HepG2 (cell line): ENCODE measurements at regions not wholly inside any gene's neighbourhood (a gene's known extent, or its start where the extent isn't known, plus 50 kb on each side); places are given as distances from the start of the nearest gene placed in this dataset.

Source experiments
- ATAC-seq: fragments of 200-7000 bp; cut with Tn5 transposase; 3 replicates; pipeline ENCODE4 v1.9.1; 2020; ENCODE audit warnings: mild to moderate bottlenecking, moderate library complexity
- BruUV-seq: library from RNA; stranded (reverse); fragments of 400-500 nt; replicated peaks from 2 replicates; lab custom pipeline; 2021; lab: Mats Ljungman, UMichigan
- CTCF ChIA-PET: fragments of 300-600 bp; formaldehyde crosslinking; extraction: SDS; loops from one replicate; lab custom pipeline; 2021; ENCODE audit warnings: low total read pairs, inconsistent platforms, low intra/inter-chr PET ratio; lab: Yijun Ruan, JAX
- POLR2A ChIA-PET: fragments of 350-600 bp; sonication (Branson Sonifier 250); formaldehyde crosslinking; loops from one replicate; lab custom pipeline; 2020; ENCODE audit warnings: antibody characterized with exemption, inconsistent platforms; lab: Yijun Ruan, JAX
- DNase-seq: peaks from one replicate; pipeline ENCODE4 v3.0.0-alpha.2; 2015; ENCODE audit warnings: low spot score
- FAIRE-seq: peaks from 3 replicates; lab custom pipeline; 2011; peaks lifted over from hg19 to GRCh38; lab: Jason Lieb, UNC
- H2AFZ ChIP-seq: one replicate; pipeline ENCODE4 v1.6.1; 2011; ENCODE audit warnings: low read length, inconsistent platforms
- H3K27ac ChIP-seq: fragments of 300-600 bp; 3 replicates; pipeline ENCODE4 v1.8.0; 2011; ENCODE audit warnings: mixed run types, mild to moderate bottlenecking, mixed read lengths, low read length, inconsistent platforms; ENCODE audit not compliant: insufficient read depth; ENCODE audit errors: extremely low read length
- H3K27me3 ChIP-seq, 2 experiments: fragments of 200-600 bp in 1 of 2; 2 replicates in 1 of 2; 3 replicates in 1 of 2; pipeline versions ENCODE4 v1.6.0 to v1.8.0; 2011; ENCODE audit warnings: low read length in 2 of 2, mild to moderate bottlenecking in 2 of 2, moderate library complexity in 2 of 2, inconsistent platforms in 1 of 2; ENCODE audit not compliant: insufficient read depth in 2 of 2, control insufficient read depth in 1 of 2
- H3K36me3 ChIP-seq, 2 experiments: fragments of 200-600 bp in 1 of 2; replicated peaks in 1 of 2; 2 replicates in 1 of 2; 3 replicates in 1 of 2; pipeline versions ENCODE4 v1.5.1 to v1.8.0; 2011; ENCODE audit warnings: low read length in 2 of 2, inconsistent platforms in 1 of 2; ENCODE audit not compliant: insufficient read depth in 2 of 2, control insufficient read depth in 1 of 2
- H3K4me1 ChIP-seq: 2 replicates; pipeline ENCODE4 v1.5.1; 2012; ENCODE audit warnings: low read length, inconsistent platforms; ENCODE audit not compliant: insufficient read depth
- H3K4me2 ChIP-seq: 2 replicates; pipeline ENCODE4 v1.6.0; 2011; ENCODE audit warnings: low read depth, low read length, inconsistent platforms
- H3K4me3 ChIP-seq, 3 experiments: fragments of 200-600 bp in 1 of 3; sonication (generic), shearing (Covaris generic) in 1 of 3; replicated peaks in 1 of 3; 2 replicates each; pipeline ENCODE4 v1.5.1; 2011 to 2016; ENCODE audit warnings: low read length in 3 of 3, inconsistent platforms in 2 of 3, low read depth in 2 of 3, mild to moderate bottlenecking in 2 of 3, control low read depth in 1 of 3, mixed read lengths in 1 of 3; ENCODE audit not compliant: insufficient read depth in 1 of 3
- H3K79me2 ChIP-seq: one replicate; pipeline ENCODE4 v1.6.1; 2011; ENCODE audit warnings: low read length, inconsistent platforms; ENCODE audit not compliant: insufficient read depth
- H3K9ac ChIP-seq: 2 replicates; pipeline ENCODE4 v1.6.0; 2011; ENCODE audit warnings: mild to moderate bottlenecking, low read depth, low read length, inconsistent platforms; ENCODE audit not compliant: insufficient read depth
- H3K9me3 ChIP-seq: 2 replicates; pipeline ENCODE4 v1.5.1; 2012; ENCODE audit warnings: mild to moderate bottlenecking, low read length
- H4K20me1 ChIP-seq: 2 replicates; pipeline ENCODE4 v1.6.0; 2011; ENCODE audit warnings: inconsistent platforms, mild to moderate bottlenecking, low read length, moderate library complexity; ENCODE audit not compliant: insufficient read depth
- ATF7-NPFF ChIP-seq: sonication (generic); formaldehyde crosslinking; IDR thresholded peaks from 2 replicates; pipeline ENCODE4 v1.8.1; 2023; ENCODE audit warnings: mild to moderate bottlenecking, low read depth, missing genetic modification reagents, moderate library complexity
- ATM ChIP-seq: fragments of 450-650 bp; IDR thresholded peaks from 2 replicates; pipeline ENCODE4 v1.7.1; 2017; ENCODE audit warnings: mild to moderate bottlenecking, borderline replicate concordance
- CCDC6 ChIP-seq: sonication (generic); formaldehyde crosslinking; IDR thresholded peaks from 2 replicates; pipeline ENCODE4 v1.8.1; 2022; ENCODE audit warnings: mild to moderate bottlenecking, missing genetic modification reagents, moderate library complexity
- CSRNP1 ChIP-seq: sonication (generic); formaldehyde crosslinking; IDR thresholded peaks from 2 replicates; pipeline ENCODE4 v1.8.1; 2023; ENCODE audit warnings: mild to moderate bottlenecking, missing genetic modification reagents
- FOXM1 ChIP-seq: sonication (generic); formaldehyde crosslinking; IDR thresholded peaks from 2 replicates; pipeline ENCODE4 v1.5.0; 2020; ENCODE audit warnings: missing genetic modification reagents
- IRX3 ChIP-seq: sonication (generic); formaldehyde crosslinking; IDR thresholded peaks from 2 replicates; pipeline ENCODE4 v1.8.1; 2023; ENCODE audit warnings: mild to moderate bottlenecking, low read depth, missing genetic modification reagents, borderline replicate concordance
- KMT2B ChIP-seq: IDR thresholded peaks from 2 replicates; pipeline ENCODE4 v1.6.1; 2016; ENCODE audit warnings: missing genetic modification reagents, missing compliant biosample characterization
- MEF2D ChIP-seq: sonication (generic); formaldehyde crosslinking; IDR thresholded peaks from 2 replicates; pipeline ENCODE4 v1.5.1; 2020; ENCODE audit warnings: mild to moderate bottlenecking, missing genetic modification reagents
- ONECUT2 ChIP-seq: sonication (generic); formaldehyde crosslinking; IDR thresholded peaks from 2 replicates; pipeline ENCODE4 v1.4.0; 2020; ENCODE audit warnings: missing genetic modification reagents
- PPARG ChIP-seq: conservative IDR thresholded peaks from 2 replicates; pipeline ENCODE4 v1.6.1; 2016; ENCODE audit warnings: missing biosample characterization, missing genetic modification reagents
- ZEB1 ChIP-seq: IDR thresholded peaks from 2 replicates; pipeline ENCODE4 v1.6.1; 2012; ENCODE audit warnings: mild to moderate bottlenecking, low read depth, inconsistent platforms; ENCODE audit not compliant: insufficient replicate concordance
- ZNF180 ChIP-seq: sonication (generic); formaldehyde crosslinking; IDR thresholded peaks from 2 replicates; pipeline ENCODE4 v1.4.0; 2020; ENCODE audit warnings: low read depth, missing genetic modification reagents, borderline replicate concordance
- ZNF253 ChIP-seq: sonication (generic); formaldehyde crosslinking; IDR thresholded peaks from 2 replicates; pipeline ENCODE4 v1.8.0; 2022; ENCODE audit warnings: mild to moderate bottlenecking, missing genetic modification reagents, borderline replicate concordance
- ZNF337 ChIP-seq: sonication (generic); formaldehyde crosslinking; IDR thresholded peaks from 2 replicates; pipeline ENCODE4 v1.5.1; 2020; ENCODE audit warnings: missing genetic modification reagents, low read depth, mild to moderate bottlenecking, borderline replicate concordance
- WGBS: methylation state at CpG from one replicate; pipeline ENCODE4 v1.1.6; 2017; ENCODE audit warnings: low lambda C conversion rate; 5-methylcytosine and 5-hydroxymethylcytosine counted together
- in situ Hi-C: cut with HindIII; loops from 2 replicates; pipeline ENCODE4 v1.10.0; 2017; ENCODE audit warnings: low pct_unique_long_range_greater_than_20kb; ENCODE audit not compliant: extremely low pct_ligation_motif_present
- intact Hi-C: fragments of 100-400 bp; cut with micrococcal nuclease; formaldehyde crosslinking; loops from one replicate; pipeline ENCODE4 v1.10.0; 2022; ENCODE audit not compliant: unreplicated experiment
- TF ChIP-seq, protein P1 (sequence below): sonication (generic); formaldehyde crosslinking; IDR thresholded peaks from 2 replicates; pipeline ENCODE4 v1.5.1; 2020; ENCODE audit warnings: mild to moderate bottlenecking, missing genetic modification reagents, moderate library complexity

DNA sequence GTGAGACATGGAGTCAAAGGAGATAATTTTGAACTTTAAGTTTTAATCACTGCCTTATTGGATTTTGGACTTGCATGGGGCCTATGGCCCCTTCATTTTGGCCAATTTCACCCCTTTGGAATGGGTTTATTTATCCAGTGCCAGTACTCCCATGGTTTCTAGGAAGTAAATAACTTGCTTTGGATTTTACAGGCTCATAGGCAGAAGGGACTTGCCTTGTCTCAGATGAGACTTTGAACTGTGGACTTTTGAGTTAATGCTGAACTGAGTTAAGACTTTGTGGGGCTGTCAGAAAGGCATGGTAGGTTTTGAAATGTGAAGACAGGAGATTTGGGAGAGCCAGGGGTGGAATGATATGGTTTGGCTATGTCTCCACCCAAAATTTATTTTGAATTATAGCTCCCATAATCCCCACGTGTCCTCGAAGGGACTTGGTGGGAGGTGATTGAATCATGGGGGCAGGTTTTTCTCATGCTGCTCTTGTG is 448.1 kb downstream of the NAV3 start (continued):
- no peak for TF ChIP-seq ATF7-NPFF (CRISPR knock-in tag)

- in situ Hi-C loops = no loop called here
- H3K36me3 ChIP-seq = no peaks in the 10 kb centered on the region
- no peak overlapping the region for H3K4me2 ChIP-seq
- 37% methylated on average over 5 of the region's 5 CpGs for WGBS
- no peak overlapping the region for H2AFZ ChIP-seq
- no peaks in the 10 kb centered on the region; a peak in 1 of 5 replicates for H3K27me3 ChIP-seq
- H3K4me1 ChIP-seq = no peaks in the 10 kb centered on the region
- no peak for ATAC-seq
- no peak for DNase-seq
- H3K4me3 ChIP-seq = no peak overlapping the region
- POLR2A ChIA-PET = no interaction called here
- CTCF ChIA-PET = no interaction called here
- no peaks in the 10 kb centered on the region for H4K20me1 ChIP-seq
- H3K27ac ChIP-seq = no peak overlapping the region
- H3K9ac ChIP-seq = no peak overlapping the region
- H3K9me3 ChIP-seq = peaks cover 38% of the 10 kb centered on the region
- intact Hi-C loops = no loop called here
- no peak for FAIRE-seq
- BruUV-seq = no TSS peak
- no peaks in the 10 kb centered on the region for H3K79me2 ChIP-seq
- TF ChIP-seq MEF2D (CRISPR knock-in tag) = no peak
- TF ChIP-seq CCDC6 (CRISPR knock-in tag) = no peak
- TF ChIP-seq ZNF180 (CRISPR knock-in tag) = no peak
- no peak for TF ChIP-seq PPARG (CRISPR knock-in tag)
- TF ChIP-seq IRX3 (CRISPR knock-in tag) = no peak
- TF ChIP-seq, protein P1, sequence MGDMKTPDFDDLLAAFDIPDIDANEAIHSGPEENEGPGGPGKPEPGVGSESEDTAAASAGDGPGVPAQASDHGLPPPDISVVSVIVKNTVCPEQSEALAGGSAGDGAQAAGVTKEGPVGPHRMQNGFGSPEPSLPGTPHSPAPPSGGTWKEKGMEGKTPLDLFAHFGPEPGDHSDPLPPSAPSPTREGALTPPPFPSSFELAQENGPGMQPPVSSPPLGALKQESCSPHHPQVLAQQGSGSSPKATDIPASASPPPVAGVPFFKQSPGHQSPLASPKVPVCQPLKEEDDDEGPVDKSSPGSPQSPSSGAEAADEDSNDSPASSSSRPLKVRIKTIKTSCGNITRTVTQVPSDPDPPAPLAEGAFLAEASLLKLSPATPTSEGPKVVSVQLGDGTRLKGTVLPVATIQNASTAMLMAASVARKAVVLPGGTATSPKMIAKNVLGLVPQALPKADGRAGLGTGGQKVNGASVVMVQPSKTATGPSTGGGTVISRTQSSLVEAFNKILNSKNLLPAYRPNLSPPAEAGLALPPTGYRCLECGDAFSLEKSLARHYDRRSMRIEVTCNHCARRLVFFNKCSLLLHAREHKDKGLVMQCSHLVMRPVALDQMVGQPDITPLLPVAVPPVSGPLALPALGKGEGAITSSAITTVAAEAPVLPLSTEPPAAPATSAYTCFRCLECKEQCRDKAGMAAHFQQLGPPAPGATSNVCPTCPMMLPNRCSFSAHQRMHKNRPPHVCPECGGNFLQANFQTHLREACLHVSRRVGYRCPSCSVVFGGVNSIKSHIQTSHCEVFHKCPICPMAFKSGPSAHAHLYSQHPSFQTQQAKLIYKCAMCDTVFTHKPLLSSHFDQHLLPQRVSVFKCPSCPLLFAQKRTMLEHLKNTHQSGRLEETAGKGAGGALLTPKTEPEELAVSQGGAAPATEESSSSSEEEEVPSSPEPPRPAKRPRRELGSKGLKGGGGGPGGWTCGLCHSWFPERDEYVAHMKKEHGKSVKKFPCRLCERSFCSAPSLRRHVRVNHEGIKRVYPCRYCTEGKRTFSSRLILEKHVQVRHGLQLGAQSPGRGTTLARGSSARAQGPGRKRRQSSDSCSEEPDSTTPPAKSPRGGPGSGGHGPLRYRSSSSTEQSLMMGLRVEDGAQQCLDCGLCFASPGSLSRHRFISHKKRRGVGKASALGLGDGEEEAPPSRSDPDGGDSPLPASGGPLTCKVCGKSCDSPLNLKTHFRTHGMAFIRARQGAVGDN (CRISPR knock-in tag) = no peak
- no peak for TF ChIP-seq ONECUT2 (CRISPR knock-in tag)
- no peak for TF ChIP-seq ZNF337 (CRISPR knock-in tag)
- no peak for TF ChIP-seq CSRNP1 (CRISPR knock-in tag)
- no peak for TF ChIP-seq KMT2B (CRISPR knock-in tag)
- no peak for TF ChIP-seq FOXM1 (CRISPR knock-in tag)
- TF ChIP-seq ZEB1 = no peak
- no peak for TF ChIP-seq ATM
- no peak for TF ChIP-seq ZNF253 (CRISPR knock-in tag)
These were observed 448.9 kb downstream of the NAV3 start for GRCh38 chr12:78279567-78279966.
